IgD-negative memory B cell (primary cell): ENCODE measurements at regions not wholly inside any gene's neighbourhood (a gene's known extent, or its start where the extent isn't known, plus 50 kb on each side); places are given as distances from the start of the nearest gene placed in this dataset.

Experiments used
- H3K27ac Mint-ChIP-seq, 3 donors: one replicate each; pipeline ENCODE4 v1.8.0; 2020 to 2022; ENCODE audit warnings: mild to moderate bottlenecking in 3 of 3, mixed read lengths in 3 of 3, moderate library complexity in 1 of 3
- H3K27me3 Mint-ChIP-seq: one replicate; pipeline ENCODE4 v1.8.0; 2021; ENCODE audit warnings: mixed read lengths
- H3K36me3 Mint-ChIP-seq: one replicate; pipeline ENCODE4 v1.8.0; 2020; ENCODE audit warnings: mild to moderate bottlenecking, mixed read lengths
- H3K4me1 Mint-ChIP-seq, 3 donors: one replicate each; pipeline ENCODE4 v1.8.0; 2020 to 2022; ENCODE audit warnings: mixed read lengths in 3 of 3, mild to moderate bottlenecking in 1 of 3
- H3K4me3 Mint-ChIP-seq, 4 donors: one replicate each; pipeline ENCODE4 v1.8.0; 2020 to 2022; ENCODE audit warnings: mild to moderate bottlenecking in 4 of 4, mixed read lengths in 4 of 4, moderate library complexity in 3 of 4
- H3K9me3 Mint-ChIP-seq, 3 donors: one replicate each; pipeline ENCODE4 v1.8.0; 2020 to 2021; ENCODE audit warnings: mixed read lengths in 3 of 3, mild to moderate bottlenecking in 1 of 3

GRCh38 chr6:142671791-142672190, 273.2 kb downstream of the HIVEP2 start:
- H3K27me3 Mint-ChIP-seq: peaks cover 2% of the 10 kb centered on the region
- H3K36me3 Mint-ChIP-seq: no peaks in the 10 kb centered on the region
- no peak overlapping the region for H3K4me3 Mint-ChIP-seq
- H3K9me3 Mint-ChIP-seq: no peaks in the 10 kb centered on the region
- peaks cover 3 to 6% (median 5%) of the 10 kb centered on the region in 3 donors for H3K4me1 Mint-ChIP-seq
- H3K27ac Mint-ChIP-seq: no peak overlapping the region

GRCh38 chr6:142675517-142675916, 269.5 kb downstream of the HIVEP2 start:
- H3K4me3 Mint-ChIP-seq: no peak overlapping the region
- no peak overlapping the region for H3K27ac Mint-ChIP-seq
- peaks cover 4% of the 10 kb centered on the region for H3K27me3 Mint-ChIP-seq
- H3K4me1 Mint-ChIP-seq: peaks cover 3 to 9% (median 6%) of the 10 kb centered on the region in 3 donors
- H3K36me3 Mint-ChIP-seq: peaks cover 2% of the 10 kb centered on the region
- no peaks in the 10 kb centered on the region for H3K9me3 Mint-ChIP-seq

- H3K36me3 Mint-ChIP-seq: peaks cover 2% of the 10 kb centered on the region
- H3K27me3 Mint-ChIP-seq: peaks cover 4% of the 10 kb centered on the region
- H3K9me3 Mint-ChIP-seq: no peaks in the 10 kb centered on the region
- peaks cover 3 to 9% (median 6%) of the 10 kb centered on the region in 3 donors for H3K4me1 Mint-ChIP-seq
- no peak overlapping the region for H3K4me3 Mint-ChIP-seq
- no peak overlapping the region for H3K27ac Mint-ChIP-seq
Observed at GRCh38 chr6:142676027-142676443, 268.9 kb downstream of the HIVEP2 start.

GRCh38 chr6:142676647-142677192, 268.3 kb downstream of the HIVEP2 start:
- Mint-ChIP-seq H3K36me3 (peaks cover 2% of the 10 kb centered on the region), H3K4me3 (no peak overlapping the region), H3K27ac (no peak overlapping the region), H3K4me1 (peaks cover under 1 to 7% (median 3%) of the 10 kb centered on the region in 3 donors), H3K27me3 (peaks cover 5% of the 10 kb centered on the region), H3K9me3 (no peaks in the 10 kb centered on the region)

- peak overlapping the region in 1 of 4 donors; percentile 34 for H3K4me3 Mint-ChIP-seq
- H3K27ac Mint-ChIP-seq: no peak overlapping the region
- H3K36me3 Mint-ChIP-seq: peaks cover 4% of the 10 kb centered on the region
- no peaks in the 10 kb centered on the region for H3K9me3 Mint-ChIP-seq
- peaks cover 5% of the 10 kb centered on the region for H3K27me3 Mint-ChIP-seq
- H3K4me1 Mint-ChIP-seq: peaks cover 0 to 4% (median 0%) of the 10 kb centered on the region in 3 donors
Observed at GRCh38 chr6:142679907-142680700, 264.9 kb downstream of the HIVEP2 start.

- H3K36me3 Mint-ChIP-seq: peaks cover 4% of the 10 kb centered on the region
- no peak overlapping the region for H3K4me3 Mint-ChIP-seq
- H3K9me3 Mint-ChIP-seq: no peaks in the 10 kb centered on the region
- peaks cover 5% of the 10 kb centered on the region for H3K27me3 Mint-ChIP-seq
- peaks cover 0 to 4% (median 0%) of the 10 kb centered on the region in 3 donors for H3K4me1 Mint-ChIP-seq
- no peak overlapping the region for H3K27ac Mint-ChIP-seq
Observed at GRCh38 chr6:142681099-142681498, 263.9 kb downstream of the HIVEP2 start.

- peaks cover 2% of the 10 kb centered on the region for H3K36me3 Mint-ChIP-seq
- peaks cover 0 to 4% (median 0%) of the 10 kb centered on the region in 3 donors for H3K4me1 Mint-ChIP-seq
- H3K4me3 Mint-ChIP-seq: no peak overlapping the region
- H3K9me3 Mint-ChIP-seq: no peaks in the 10 kb centered on the region
- H3K27ac Mint-ChIP-seq: no peak overlapping the region
- peaks cover 5% of the 10 kb centered on the region for H3K27me3 Mint-ChIP-seq
Observed at GRCh38 chr6:142682985-142683384, 262.0 kb downstream of the HIVEP2 start.

GRCh38 chr6:142683714-142684141, 261.2 kb downstream of the HIVEP2 start:
- Mint-ChIP-seq H3K27me3 (peaks cover 5% of the 10 kb centered on the region), H3K4me1 (peaks cover 0 to 4% (median 0%) of the 10 kb centered on the region in 3 donors), H3K4me3 (no peak overlapping the region), H3K27ac (no peak overlapping the region), H3K9me3 (no peaks in the 10 kb centered on the region), H3K36me3 (peaks cover 2% of the 10 kb centered on the region)

- no peak overlapping the region for H3K27ac Mint-ChIP-seq
Observed at GRCh38 chr6:142684371-142684770, 260.6 kb downstream of the HIVEP2 start.

GRCh38 chr6:142685852-142686506, 259.0 kb downstream of the HIVEP2 start:
- H3K27me3 Mint-ChIP-seq: peaks cover 3% of the 10 kb centered on the region
- no peaks in the 10 kb centered on the region for H3K9me3 Mint-ChIP-seq
- H3K4me3 Mint-ChIP-seq: no peak overlapping the region
- H3K4me1 Mint-ChIP-seq: no peaks in the 10 kb centered on the region
- H3K27ac Mint-ChIP-seq: no peak overlapping the region
- H3K36me3 Mint-ChIP-seq: peaks cover 2% of the 10 kb centered on the region

More at GRCh38 chr6:142684371-142684770, 260.6 kb downstream of the HIVEP2 start:
- Mint-ChIP-seq H3K4me3 (no peak overlapping the region), H3K27me3 (peaks cover 5% of the 10 kb centered on the region), H3K9me3 (no peaks in the 10 kb centered on the region), H3K36me3 (peaks cover 2% of the 10 kb centered on the region), H3K4me1 (peaks cover 0 to 4% (median 0%) of the 10 kb centered on the region in 3 donors)

- peaks cover 2% of the 10 kb centered on the region for H3K36me3 Mint-ChIP-seq
- no peak overlapping the region for H3K27ac Mint-ChIP-seq
Observed at GRCh38 chr6:142686507-142686887, 258.5 kb downstream of the HIVEP2 start.

GRCh38 chr6:142692942-142693341, 252.0 kb downstream of the HIVEP2 start:
- no peaks in the 10 kb centered on the region for H3K9me3 Mint-ChIP-seq
- H3K36me3 Mint-ChIP-seq: no peaks in the 10 kb centered on the region
- peaks cover 4 to 9% (median 6%) of the 10 kb centered on the region in 3 donors for H3K4me1 Mint-ChIP-seq
- no peak overlapping the region for H3K27ac Mint-ChIP-seq
- no peaks in the 10 kb centered on the region for H3K27me3 Mint-ChIP-seq
- no peak overlapping the region for H3K4me3 Mint-ChIP-seq

More at GRCh38 chr6:142686507-142686887, 258.5 kb downstream of the HIVEP2 start:
- no peaks in the 10 kb centered on the region for H3K4me1 Mint-ChIP-seq
- no peak overlapping the region for H3K4me3 Mint-ChIP-seq
- H3K27me3 Mint-ChIP-seq: no peaks in the 10 kb centered on the region
- no peaks in the 10 kb centered on the region for H3K9me3 Mint-ChIP-seq

GRCh38 chr6:142693441-142693840, 251.5 kb downstream of the HIVEP2 start:
- H3K4me3 Mint-ChIP-seq: no peak overlapping the region
- H3K27ac Mint-ChIP-seq: no peak overlapping the region
- no peaks in the 10 kb centered on the region for H3K27me3 Mint-ChIP-seq
- peaks cover 5 to 9% (median 6%) of the 10 kb centered on the region in 3 donors for H3K4me1 Mint-ChIP-seq
- H3K36me3 Mint-ChIP-seq: no peaks in the 10 kb centered on the region
- no peaks in the 10 kb centered on the region for H3K9me3 Mint-ChIP-seq

- Mint-ChIP-seq H3K4me1 (peaks cover 7 to 12% (median 9%) of the 10 kb centered on the region in 3 donors), H3K36me3 (no peaks in the 10 kb centered on the region), H3K27ac (no peak overlapping the region), H3K27me3 (no peaks in the 10 kb centered on the region), H3K4me3 (no peak overlapping the region), H3K9me3 (no peaks in the 10 kb centered on the region)
Observed at GRCh38 chr6:142694054-142694453, 250.9 kb downstream of the HIVEP2 start.

GRCh38 chr6:142695016-142695415, 250.0 kb downstream of the HIVEP2 start:
- no peaks in the 10 kb centered on the region for H3K36me3 Mint-ChIP-seq
- H3K9me3 Mint-ChIP-seq: no peaks in the 10 kb centered on the region
- no peaks in the 10 kb centered on the region for H3K27me3 Mint-ChIP-seq
- no peak overlapping the region for H3K27ac Mint-ChIP-seq
- peaks cover 12 to 15% (median 14%) of the 10 kb centered on the region in 3 donors for H3K4me1 Mint-ChIP-seq
- H3K4me3 Mint-ChIP-seq: no peak overlapping the region
